ENCODE measurements at regions not wholly inside any gene's neighbourhood (a gene's known extent, or its start where the extent isn't known, plus 50 kb on each side); places are given as distances from the start of the nearest gene placed in this dataset.

GRCh38 chr6:114863610-114864009 is 520.8 kb upstream of the HS3ST5 start:
- no peak for TF ChIP-seq POLR2AphosphoS5 (IDR thresholded peaks at IDR 0.05; ENCODE audit: low read depth, low read length)
- TF ChIP-seq TRIM24 (CRISPR knock-in tag; IDR thresholded peaks at IDR 0.05): no peak
- TF ChIP-seq JUNB (CRISPR knock-in tag; IDR thresholded peaks at IDR 0.05; ENCODE audit: borderline replicate concordance): no peak
- TF ChIP-seq ZMYM2 (CRISPR knock-in tag; IDR thresholded peaks at IDR 0.05): no peak
- TF ChIP-seq ZNF564 (CRISPR knock-in tag; IDR thresholded peaks at IDR 0.05): no peak
- TF ChIP-seq ZNF629 (CRISPR knock-in tag; conservative IDR thresholded peaks at IDR 0.05): no peak
- TF ChIP-seq SUZ12 (IDR thresholded peaks at IDR 0.05; ENCODE audit: low read depth, low read length): no peak
- TF ChIP-seq CTCF (CRISPR knock-in tag; IDR thresholded peaks at IDR 0.05): no peak
- no peak for TF ChIP-seq BORCS8-MEF2B (CRISPR knock-in tag; IDR thresholded peaks at IDR 0.05)
- TF ChIP-seq MATR3 (CRISPR knock-in tag; IDR thresholded peaks at IDR 0.05): no peak
- no peak for TF ChIP-seq ZBTB8A (CRISPR knock-in tag; IDR thresholded peaks at IDR 0.05; ENCODE audit: borderline replicate concordance, low read depth)
- no peak for TF ChIP-seq PHF8 (CRISPR knock-in tag; IDR thresholded peaks at IDR 0.05)
- TF ChIP-seq PBX2 (CRISPR knock-in tag; IDR thresholded peaks at IDR 0.05): no peak

All from HepG2 (cell line).